CD14-positive monocyte (primary cell): ENCODE measurements at regions not wholly inside any gene's neighbourhood (a gene's known extent, or its start where the extent isn't known, plus 50 kb on each side); places are given as distances from the start of the nearest gene placed in this dataset.

ENCODE experiments used
- DNase-seq, 3 donors: peaks; one replicate each; pipeline ENCODE4 v3.0.0-alpha.2; 2011 to 2022
- H2AFZ ChIP-seq: 2 replicates; pipeline ENCODE4 v1.6.0; 2012; ENCODE audit warnings: mild to moderate bottlenecking, low read depth, low read length, inconsistent platforms; ENCODE audit not compliant: insufficient read depth, poor library complexity, severe bottlenecking
- H3K27ac ChIP-seq, 2 donors: 1 replicate in 1 of 2; 2 replicates in 1 of 2; pipeline ENCODE4 v1.5.1; 2012 to 2013; ENCODE audit warnings: low read length in 2 of 2, control low read depth in 1 of 2, inconsistent platforms in 1 of 2, low read depth in 1 of 2, mild to moderate bottlenecking in 1 of 2
- H3K27me3 ChIP-seq, 2 donors: one replicate each; pipeline versions ENCODE4 v1.6.0 to v1.6.1; 2011 to 2013; ENCODE audit warnings: low read length in 2 of 2; ENCODE audit not compliant: control insufficient read depth in 2 of 2, insufficient read depth in 2 of 2
- H3K36me3 ChIP-seq, 2 donors: replicated peaks in 1 of 2; 1 replicate in 1 of 2; 2 replicates in 1 of 2; pipeline versions ENCODE4 v1.5.1 to v1.6.1; 2012 to 2013; ENCODE audit warnings: low read length in 2 of 2, control low read depth in 1 of 2, inconsistent platforms in 1 of 2, mild to moderate bottlenecking in 1 of 2; ENCODE audit not compliant: insufficient read depth in 2 of 2, control insufficient read depth in 1 of 2
- H3K4me1 ChIP-seq, 2 donors: 1 replicate in 1 of 2; 2 replicates in 1 of 2; pipeline versions ENCODE4 v1.5.1 to v1.6.1; 2012 to 2013; ENCODE audit warnings: low read length in 2 of 2, control low read depth in 1 of 2, inconsistent platforms in 1 of 2, mild to moderate bottlenecking in 1 of 2, moderate library complexity in 1 of 2; ENCODE audit not compliant: insufficient read depth in 2 of 2, control insufficient read depth in 1 of 2
- H3K4me2 ChIP-seq: replicated peaks from 2 replicates; pipeline ENCODE3; 2012; ENCODE audit warnings: low read length, moderate library complexity, mild to moderate bottlenecking; ENCODE audit not compliant: poor library complexity, severe bottlenecking; ENCODE audit errors: extremely low read depth
- H3K4me3 ChIP-seq, 3 experiments: fragments of 200-600 bp in 1 of 3; sonication (generic) in 1 of 3; replicated peaks in 1 of 3; 1 replicate in 2 of 3; 2 replicates in 1 of 3; pipeline ENCODE4 v1.5.1; 2011 to 2013; ENCODE audit warnings: low read length in 3 of 3, mild to moderate bottlenecking in 3 of 3, control low read depth in 2 of 3, low read depth in 2 of 3, inconsistent platforms in 1 of 3, moderate library complexity in 1 of 3
- H3K79me2 ChIP-seq: 2 replicates; pipeline ENCODE4 v1.6.0; 2012; ENCODE audit warnings: mild to moderate bottlenecking, control low read depth, inconsistent platforms, low read length, moderate library complexity; ENCODE audit not compliant: insufficient read depth
- H3K9ac ChIP-seq: 2 replicates; pipeline ENCODE4 v1.6.0; 2017; ENCODE audit warnings: low read length, mild to moderate bottlenecking; ENCODE audit not compliant: insufficient read depth, poor library complexity, severe bottlenecking
- H3K9me3 ChIP-seq, 2 donors: replicated peaks in 1 of 2; 1 replicate in 1 of 2; 2 replicates in 1 of 2; pipeline versions ENCODE4 v1.5.1 to v1.6.1; 2012 to 2013; ENCODE audit warnings: low read length in 2 of 2, control low read depth in 1 of 2; ENCODE audit not compliant: control insufficient read depth in 1 of 2, insufficient read depth in 1 of 2
- H4K20me1 ChIP-seq: 2 replicates; pipeline ENCODE4 v1.6.0; 2012; ENCODE audit warnings: mild to moderate bottlenecking, low read length, control low read depth, moderate library complexity; ENCODE audit not compliant: insufficient read depth
- H3K27ac Mint-ChIP-seq, 7 donors: one replicate each; pipeline ENCODE4 v1.8.0; 2020; ENCODE audit warnings: mild to moderate bottlenecking in 7 of 7, mixed read lengths in 7 of 7, moderate library complexity in 6 of 7, inconsistent platforms in 2 of 7
- H3K27me3 Mint-ChIP-seq, 3 donors: one replicate each; pipeline ENCODE4 v1.8.0; 2021 to 2022; ENCODE audit warnings: low read depth in 3 of 3, mild to moderate bottlenecking in 3 of 3, mixed read lengths in 3 of 3, moderate library complexity in 3 of 3, inconsistent platforms in 1 of 3
- H3K36me3 Mint-ChIP-seq, 2 donors: one replicate each; pipeline ENCODE4 v1.8.0; 2020; ENCODE audit warnings: mixed read lengths in 2 of 2, inconsistent platforms in 1 of 2, mild to moderate bottlenecking in 1 of 2
- H3K4me1 Mint-ChIP-seq: one replicate; pipeline ENCODE4 v1.8.0; 2020; ENCODE audit warnings: mild to moderate bottlenecking, mixed read lengths
- H3K4me3 Mint-ChIP-seq, 2 donors: one replicate each; pipeline ENCODE4 v1.8.0; 2020; ENCODE audit warnings: mild to moderate bottlenecking in 2 of 2, mixed read lengths in 2 of 2, moderate library complexity in 1 of 2
- H3K9me3 Mint-ChIP-seq, 7 donors: one replicate each; pipeline ENCODE4 v1.8.0; 2020 to 2022; ENCODE audit warnings: mixed read lengths in 7 of 7, mild to moderate bottlenecking in 6 of 7, moderate library complexity in 6 of 7, inconsistent platforms in 2 of 7
- WGBS: methylation state at CpG from one replicate; pipeline ENCODE4 v1.1.5; 2013; ENCODE audit warnings: missing lambda C conversion rate; ENCODE audit not compliant: insufficient coverage; 5-methylcytosine and 5-hydroxymethylcytosine counted together
- intact Hi-C, 2 donors: fragments of 100-400 bp; cut with micrococcal nuclease; formaldehyde crosslinking; loops; one replicate each; pipeline versions ENCODE4 v1.15.0 to v1.15.1; 2023
- TF ChIP-seq, protein P1 (sequence below): fragments of 200-600 bp; IDR thresholded peaks from one replicate; pipeline ENCODE4 v1.8.0; 2022; ENCODE audit warnings: antibody characterized with exemption, mild to moderate bottlenecking

DNA sequence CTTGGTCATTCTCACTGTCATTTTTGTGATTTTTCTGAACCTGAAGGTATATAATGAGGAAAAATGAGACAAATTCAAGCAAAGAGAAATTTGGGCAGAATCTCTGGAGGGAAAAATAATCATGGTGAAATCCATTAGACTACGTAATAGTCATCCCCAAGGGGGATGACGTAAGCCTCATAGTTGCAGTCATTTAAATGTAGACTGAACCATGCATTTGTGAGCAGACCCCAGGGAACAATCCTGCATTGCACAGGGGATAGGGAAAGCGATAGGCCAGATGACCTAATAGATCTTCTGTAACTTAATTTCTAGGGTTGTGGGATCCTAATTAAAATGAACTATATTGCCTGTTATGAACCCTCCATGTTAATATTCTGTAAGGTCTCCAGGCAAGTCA, 167.4 kb upstream of the C1orf21 start:
- DNase-seq = no peak
- Histone ChIP-seq H2AFZ (no peak overlapping the region), H3K27me3 (no peaks in the 10 kb centered on the region), H3K9me3 (no peaks in the 10 kb centered on the region), H3K9ac (no peak overlapping the region), H3K79me2 (no peaks in the 10 kb centered on the region), H3K4me1 (no peaks in the 10 kb centered on the region), H4K20me1 (no peaks in the 10 kb centered on the region), H3K27ac (no peak overlapping the region), H3K4me2 (no peak overlapping the region), H3K36me3 (no peaks in the 10 kb centered on the region), H3K4me3 (no peak overlapping the region)
- H3K9me3 Mint-ChIP-seq = no peaks in the 10 kb centered on the region
- no peak overlapping the region for H3K4me3 Mint-ChIP-seq
- no peaks in the 10 kb centered on the region for H3K36me3 Mint-ChIP-seq
- TF ChIP-seq, protein P1, sequence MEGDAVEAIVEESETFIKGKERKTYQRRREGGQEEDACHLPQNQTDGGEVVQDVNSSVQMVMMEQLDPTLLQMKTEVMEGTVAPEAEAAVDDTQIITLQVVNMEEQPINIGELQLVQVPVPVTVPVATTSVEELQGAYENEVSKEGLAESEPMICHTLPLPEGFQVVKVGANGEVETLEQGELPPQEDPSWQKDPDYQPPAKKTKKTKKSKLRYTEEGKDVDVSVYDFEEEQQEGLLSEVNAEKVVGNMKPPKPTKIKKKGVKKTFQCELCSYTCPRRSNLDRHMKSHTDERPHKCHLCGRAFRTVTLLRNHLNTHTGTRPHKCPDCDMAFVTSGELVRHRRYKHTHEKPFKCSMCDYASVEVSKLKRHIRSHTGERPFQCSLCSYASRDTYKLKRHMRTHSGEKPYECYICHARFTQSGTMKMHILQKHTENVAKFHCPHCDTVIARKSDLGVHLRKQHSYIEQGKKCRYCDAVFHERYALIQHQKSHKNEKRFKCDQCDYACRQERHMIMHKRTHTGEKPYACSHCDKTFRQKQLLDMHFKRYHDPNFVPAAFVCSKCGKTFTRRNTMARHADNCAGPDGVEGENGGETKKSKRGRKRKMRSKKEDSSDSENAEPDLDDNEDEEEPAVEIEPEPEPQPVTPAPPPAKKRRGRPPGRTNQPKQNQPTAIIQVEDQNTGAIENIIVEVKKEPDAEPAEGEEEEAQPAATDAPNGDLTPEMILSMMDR = no peak
- no peak overlapping the region for H3K27ac Mint-ChIP-seq
- H3K27me3 Mint-ChIP-seq = no peaks in the 10 kb centered on the region
- 86% methylated on average over 1 of the region's 3 CpGs for WGBS
- intact Hi-C loops = no loop called here
- H3K4me1 Mint-ChIP-seq = peaks cover 6% of the 10 kb centered on the region

DNA sequence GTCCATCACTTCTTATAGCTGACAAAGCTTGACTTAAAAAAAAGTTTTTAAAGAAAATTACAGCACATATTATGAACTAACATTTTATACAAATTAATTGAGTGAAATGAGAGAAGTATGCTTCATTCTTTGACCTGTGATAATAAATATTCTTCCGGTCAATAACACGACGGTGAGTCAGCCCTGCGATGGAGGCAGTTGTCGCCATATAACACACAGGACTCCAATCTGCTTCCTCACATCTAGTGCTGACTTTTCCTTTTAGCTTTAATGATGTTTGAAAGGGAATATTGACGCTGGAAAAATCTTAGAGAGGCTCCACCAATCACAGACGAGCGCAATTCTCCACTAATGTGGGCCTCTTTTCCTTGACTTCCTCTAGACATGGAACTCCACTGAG, 166.9 kb upstream of the C1orf21 start:
- H3K27ac ChIP-seq = no peak overlapping the region
- H3K79me2 ChIP-seq = no peaks in the 10 kb centered on the region
- no peaks in the 10 kb centered on the region for H3K9me3 ChIP-seq
- H2AFZ ChIP-seq = no peak overlapping the region
- no peak overlapping the region for H3K4me2 ChIP-seq
- intact Hi-C loops = loop anchor here in 1 of 2 donors (10.0 kb wide), 1 partner anchor 445 kb away; no protein-coding TSS in a partner anchor
- H3K9ac ChIP-seq = no peak overlapping the region
- H3K36me3 Mint-ChIP-seq = no peaks in the 10 kb centered on the region
- no peaks in the 10 kb centered on the region for H4K20me1 ChIP-seq
- no peaks in the 10 kb centered on the region for H3K27me3 ChIP-seq
- no peak overlapping the region for H3K4me3 Mint-ChIP-seq
- no peaks in the 10 kb centered on the region for H3K36me3 ChIP-seq
- H3K4me1 ChIP-seq = no peaks in the 10 kb centered on the region
- DNase-seq = no peak
- TF ChIP-seq, protein P1 = no peak
- H3K9me3 Mint-ChIP-seq = no peaks in the 10 kb centered on the region
- H3K27me3 Mint-ChIP-seq = no peaks in the 10 kb centered on the region
- H3K4me1 Mint-ChIP-seq = peaks cover 6% of the 10 kb centered on the region
- no peak overlapping the region for H3K27ac Mint-ChIP-seq
- no CpG with 5 or more reads among the region's 8 CpGs for WGBS
- no peak overlapping the region for H3K4me3 ChIP-seq
